ENCODE measurements at regions not wholly inside any gene's neighbourhood (a gene's known extent, or its start where the extent isn't known, plus 50 kb on each side); places are given as distances from the start of the nearest gene placed in this dataset.

DNA sequence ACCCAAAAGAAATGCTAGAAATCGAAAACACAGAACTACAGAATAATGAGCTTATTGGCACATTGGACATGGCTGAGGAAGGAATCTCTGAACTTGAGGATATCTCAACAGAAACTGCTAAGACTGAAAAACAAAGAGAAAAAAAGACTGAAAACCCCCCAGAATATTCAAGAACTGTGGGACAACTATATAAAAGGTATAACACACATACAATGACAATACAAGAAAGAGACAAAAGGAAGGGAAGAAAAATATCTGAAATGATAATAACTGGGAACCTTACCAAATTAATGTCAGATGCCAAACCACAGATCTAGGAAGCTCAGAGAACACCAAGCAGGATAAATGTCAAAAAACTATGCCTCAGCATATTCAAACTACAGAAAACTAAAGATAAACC, 68.6 kb upstream of the TNPO1 start:
- TF ChIP-seq, protein P1, sequence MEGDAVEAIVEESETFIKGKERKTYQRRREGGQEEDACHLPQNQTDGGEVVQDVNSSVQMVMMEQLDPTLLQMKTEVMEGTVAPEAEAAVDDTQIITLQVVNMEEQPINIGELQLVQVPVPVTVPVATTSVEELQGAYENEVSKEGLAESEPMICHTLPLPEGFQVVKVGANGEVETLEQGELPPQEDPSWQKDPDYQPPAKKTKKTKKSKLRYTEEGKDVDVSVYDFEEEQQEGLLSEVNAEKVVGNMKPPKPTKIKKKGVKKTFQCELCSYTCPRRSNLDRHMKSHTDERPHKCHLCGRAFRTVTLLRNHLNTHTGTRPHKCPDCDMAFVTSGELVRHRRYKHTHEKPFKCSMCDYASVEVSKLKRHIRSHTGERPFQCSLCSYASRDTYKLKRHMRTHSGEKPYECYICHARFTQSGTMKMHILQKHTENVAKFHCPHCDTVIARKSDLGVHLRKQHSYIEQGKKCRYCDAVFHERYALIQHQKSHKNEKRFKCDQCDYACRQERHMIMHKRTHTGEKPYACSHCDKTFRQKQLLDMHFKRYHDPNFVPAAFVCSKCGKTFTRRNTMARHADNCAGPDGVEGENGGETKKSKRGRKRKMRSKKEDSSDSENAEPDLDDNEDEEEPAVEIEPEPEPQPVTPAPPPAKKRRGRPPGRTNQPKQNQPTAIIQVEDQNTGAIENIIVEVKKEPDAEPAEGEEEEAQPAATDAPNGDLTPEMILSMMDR (IDR thresholded peaks at IDR 0.05), result no peak
- TF ChIP-seq EZH2 (IDR thresholded peaks at IDR 0.05) (no peak), EZH2phosphoT487 (IDR thresholded peaks at IDR 0.05) (no peak)
